ENCODE measurements at regions not wholly inside any gene's neighbourhood (a gene's known extent, or its start where the extent isn't known, plus 50 kb on each side); places are given as distances from the start of the nearest gene placed in this dataset.

DNA sequence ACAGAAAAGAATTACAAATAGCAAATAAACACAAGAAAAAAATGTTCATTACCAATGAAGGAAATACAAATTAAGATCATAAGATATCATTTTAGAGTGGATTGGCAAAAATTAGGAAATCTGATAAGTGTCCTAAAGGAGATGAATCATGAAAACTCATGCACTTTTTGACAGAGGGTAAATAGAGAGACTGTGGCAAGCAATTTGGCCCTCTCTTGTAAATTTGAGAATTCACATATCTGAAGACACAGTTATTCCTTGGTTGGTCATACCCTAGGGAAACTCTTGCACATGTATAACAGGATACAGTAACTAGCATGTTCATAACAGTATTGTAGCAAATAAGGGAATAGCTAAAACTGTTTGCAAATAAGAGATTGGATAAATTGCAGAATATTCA lies 246.0 kb upstream of the GADL1 start:
- no peak for DNase-seq (ENCODE audit: low read depth in 2 of 2)

DNA sequence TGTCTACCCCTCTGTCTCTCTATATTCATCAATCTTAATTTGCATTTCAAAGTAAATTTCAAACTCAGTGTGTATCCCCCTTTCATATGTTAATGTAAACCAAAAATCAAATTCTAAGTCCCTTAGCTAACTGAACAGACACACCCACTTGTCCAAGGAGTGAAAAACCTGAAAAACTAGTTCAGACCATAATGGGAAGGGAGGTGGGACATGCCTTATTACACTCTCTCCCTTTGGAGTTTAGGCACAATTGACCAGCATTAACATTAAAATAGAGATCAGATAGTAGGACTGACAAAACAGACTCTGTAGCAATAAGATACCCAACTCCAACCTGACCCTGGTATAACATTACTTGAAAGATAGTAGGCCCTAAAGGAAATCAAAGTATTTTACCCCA lies 247.7 kb upstream of the GADL1 start:
- no peak for DNase-seq (ENCODE audit: low read depth in 2 of 2)

DNA sequence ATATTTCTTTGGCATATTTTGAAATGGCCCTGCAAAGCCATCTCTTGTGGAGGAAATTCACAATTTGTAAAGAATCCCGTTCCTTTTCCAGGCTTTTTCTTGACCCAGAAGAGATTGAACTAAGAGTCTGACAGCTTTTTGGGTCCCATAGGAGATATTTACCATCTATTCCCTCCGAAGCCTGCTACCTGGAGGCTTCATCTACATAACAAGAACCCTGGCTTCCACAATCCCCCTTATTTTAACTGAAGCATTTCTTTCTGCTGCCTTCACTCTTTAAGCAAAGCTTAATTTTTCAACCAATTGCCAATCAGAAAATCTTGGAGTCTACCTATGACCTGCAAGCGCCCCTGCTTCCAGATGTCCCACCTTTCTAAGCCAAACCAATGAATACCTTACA lies 248.1 kb upstream of the GADL1 start:
- DNase-seq (ENCODE audit: low read depth in 2 of 2): no peak

DNA sequence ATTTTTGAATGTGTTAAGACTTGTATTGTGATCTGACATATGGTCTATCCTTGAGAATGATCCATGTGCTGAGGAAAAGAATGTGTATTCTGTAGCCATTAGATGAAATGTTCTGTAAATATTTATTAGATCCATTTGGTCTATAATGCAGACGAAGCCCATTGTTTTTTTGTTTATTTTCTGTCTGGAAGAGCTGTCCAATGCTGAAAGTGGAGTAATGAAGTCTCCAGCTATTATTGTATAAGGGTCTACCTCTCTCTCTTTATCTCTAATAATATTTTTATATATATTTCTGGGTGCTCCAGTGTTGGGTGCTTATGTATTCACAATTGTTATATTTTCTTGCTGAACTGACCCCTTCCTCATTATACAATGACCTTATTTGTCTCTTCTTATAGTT lies 250.6 kb upstream of the GADL1 start:
- no peak for DNase-seq (ENCODE audit: low read depth in 2 of 2)

DNA sequence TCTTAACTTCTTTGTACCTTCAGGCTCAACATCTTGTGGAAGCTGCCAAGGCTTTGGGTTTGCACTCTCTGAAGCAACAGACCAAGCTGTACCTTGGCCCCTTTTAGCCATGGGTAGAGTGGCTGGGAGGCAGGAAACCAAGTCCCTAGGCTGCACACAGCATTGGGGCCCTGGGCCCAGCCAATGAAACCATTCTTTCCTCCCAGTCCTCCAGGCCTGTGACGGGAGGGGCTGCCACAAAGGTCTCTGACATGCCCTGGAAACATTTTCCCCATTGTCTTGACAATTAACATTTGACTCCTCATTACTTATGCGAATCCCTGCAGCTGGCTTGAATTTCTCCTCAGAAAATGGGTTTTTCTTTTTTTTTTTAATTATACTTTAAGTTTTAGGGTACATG lies 253.1 kb upstream of the GADL1 start:
- DNase-seq (ENCODE audit: low read depth in 2 of 2): no peak

DNA sequence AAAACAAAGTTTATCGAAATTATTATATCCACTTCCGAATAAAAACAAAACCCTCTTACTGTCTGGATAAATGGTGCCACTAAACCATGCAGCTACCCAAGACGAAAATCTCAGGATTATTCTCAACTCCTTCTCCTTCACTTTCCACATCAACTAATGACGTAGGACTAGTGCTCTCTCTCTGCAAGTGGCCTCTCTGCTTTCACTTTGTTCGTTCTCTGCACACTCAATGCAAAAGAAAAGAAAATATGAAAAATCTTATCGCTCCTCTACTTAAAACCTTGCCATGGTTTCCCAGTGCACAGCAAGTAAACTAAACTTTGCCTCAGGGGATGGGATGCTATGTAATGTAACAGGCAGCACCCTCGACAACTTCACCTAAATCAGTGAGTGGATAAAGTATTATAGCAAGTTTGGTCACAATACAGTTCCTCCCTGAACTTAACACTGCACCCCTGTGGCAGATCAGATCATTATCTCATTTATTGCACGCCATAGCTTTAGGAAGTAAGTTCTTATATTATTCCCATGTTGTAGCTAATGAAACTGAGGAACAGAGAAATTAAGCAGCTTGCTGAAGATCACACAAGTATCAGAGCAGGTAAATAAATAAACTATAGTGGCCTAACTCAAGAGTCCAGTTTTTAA lies 262.7 kb upstream of the GADL1 start:
- no peak for DNase-seq (ENCODE audit: low read depth in 2 of 2)

DNA sequence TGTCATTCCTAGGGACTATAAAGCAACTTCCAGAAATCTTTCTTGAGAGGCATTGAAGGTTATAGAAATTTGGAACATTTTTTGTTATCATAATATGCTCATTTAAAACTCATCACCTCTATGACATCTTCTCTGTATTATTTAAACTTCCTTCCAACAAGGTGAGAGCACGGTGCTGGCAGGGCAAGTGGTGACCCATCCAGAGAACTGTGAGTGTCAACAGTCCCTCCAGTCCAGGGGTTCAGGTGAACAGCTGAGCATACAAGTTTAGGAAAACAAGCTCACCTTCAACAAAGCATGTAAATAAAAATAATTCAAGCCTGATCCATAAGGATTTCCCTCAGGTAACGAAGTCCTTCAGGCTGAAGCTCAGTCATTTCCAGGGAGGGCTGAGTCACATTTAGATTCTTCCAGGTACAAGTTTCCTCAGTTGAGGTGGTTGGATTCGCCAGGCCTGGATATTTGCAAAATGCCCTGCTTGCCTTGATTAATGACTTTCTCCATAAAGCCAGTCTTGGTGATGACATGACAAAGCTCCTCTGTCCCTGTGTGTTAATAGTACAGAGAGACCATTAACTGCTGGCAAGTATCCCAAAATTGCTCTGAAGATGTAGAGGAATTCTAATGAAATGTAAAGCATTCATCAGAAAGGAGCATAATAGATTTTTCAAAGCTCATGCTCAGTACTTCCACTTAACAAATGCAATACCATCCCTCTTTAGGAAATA lies 263.6 kb upstream of the GADL1 start:
- no peak for DNase-seq (ENCODE audit: low read depth in 2 of 2)

DNA sequence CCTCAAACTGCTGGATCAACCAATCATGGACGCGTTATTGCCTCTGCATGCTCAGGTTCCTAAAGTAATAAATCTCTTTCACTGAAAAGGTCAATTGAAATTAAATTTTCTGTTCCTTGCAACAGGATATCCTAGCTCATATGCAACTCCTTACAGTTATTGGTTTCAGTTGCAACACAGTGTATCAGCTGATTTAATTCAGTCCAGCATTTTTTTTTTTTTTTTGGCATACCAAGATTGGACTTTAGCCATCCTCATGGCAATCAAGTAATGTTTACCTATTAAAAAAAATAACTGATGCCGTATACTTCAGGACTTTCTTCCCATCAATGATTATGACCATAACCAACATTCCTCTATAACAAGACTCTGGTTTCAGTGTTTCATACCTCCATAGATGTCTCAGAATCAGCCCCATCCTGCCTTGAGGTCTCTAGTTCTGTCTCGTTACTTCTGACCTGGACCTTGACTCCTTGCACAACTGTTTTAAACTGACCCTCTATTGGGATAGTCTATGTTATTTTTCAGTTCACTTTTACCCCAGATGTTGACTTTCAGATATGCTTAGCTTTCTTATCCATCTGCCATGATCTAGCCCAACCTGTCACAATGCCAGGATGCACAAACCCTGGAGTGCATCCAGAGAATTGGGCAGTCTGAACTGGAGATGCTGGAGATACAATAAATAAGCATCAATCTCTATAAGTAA lies 265.0 kb upstream of the GADL1 start:
- no peak for DNase-seq (ENCODE audit: low read depth in 2 of 2)

GRCh38 chr3:31161889-31162288 lies 267.4 kb upstream of the GADL1 start:
- no peak for DNase-seq (ENCODE audit: low read depth in 2 of 2)

DNA sequence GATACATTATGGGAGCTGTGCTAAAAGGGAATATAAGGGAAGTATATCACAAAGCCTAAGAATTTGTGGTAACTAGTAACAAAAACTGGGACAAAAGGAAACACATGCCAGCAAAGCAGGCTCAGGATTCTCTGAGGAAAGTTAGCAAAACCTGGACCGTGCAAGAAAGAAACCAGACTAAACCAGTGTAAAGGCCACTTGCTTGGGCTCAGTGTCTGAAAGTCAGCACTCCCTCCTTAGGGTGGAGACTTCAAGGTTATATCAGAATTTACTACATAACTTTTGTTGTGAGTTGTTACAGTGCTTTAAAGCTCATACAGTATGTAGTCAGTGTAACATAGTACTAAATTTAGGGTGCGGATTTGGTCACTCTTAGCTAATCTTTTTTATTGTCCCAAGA lies 269.9 kb upstream of the GADL1 start:
- no peak for DNase-seq (ENCODE audit: low read depth in 2 of 2)

DNA sequence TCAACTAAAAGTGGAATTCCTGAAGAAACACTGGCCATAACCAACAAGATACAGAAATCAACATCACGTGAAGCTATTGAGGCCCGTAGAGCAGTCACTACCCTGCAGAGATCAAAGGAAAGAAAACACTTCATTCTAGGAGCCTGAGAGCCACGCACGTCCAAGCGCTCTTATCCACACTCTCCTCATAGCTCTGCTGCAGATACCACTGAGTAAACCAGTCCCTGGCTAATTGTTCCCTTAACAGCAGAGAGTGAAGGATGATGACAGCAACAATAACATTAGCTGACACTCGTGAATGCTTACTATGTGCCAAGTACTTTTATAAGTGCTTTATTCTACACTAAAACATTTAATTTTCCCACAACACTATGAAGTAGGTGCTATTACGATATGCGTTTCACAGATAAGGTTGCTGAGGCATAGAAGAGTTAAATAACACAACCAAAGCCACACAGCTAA lies 271.0 kb upstream of the GADL1 start:
- DNase-seq (ENCODE audit: low read depth in 2 of 2): no peak

- DNase-seq (ENCODE audit: low read depth in 2 of 2): no peak
These were observed 271.9 kb upstream of the GADL1 start for GRCh38 chr3:31166249-31166885.

DNA sequence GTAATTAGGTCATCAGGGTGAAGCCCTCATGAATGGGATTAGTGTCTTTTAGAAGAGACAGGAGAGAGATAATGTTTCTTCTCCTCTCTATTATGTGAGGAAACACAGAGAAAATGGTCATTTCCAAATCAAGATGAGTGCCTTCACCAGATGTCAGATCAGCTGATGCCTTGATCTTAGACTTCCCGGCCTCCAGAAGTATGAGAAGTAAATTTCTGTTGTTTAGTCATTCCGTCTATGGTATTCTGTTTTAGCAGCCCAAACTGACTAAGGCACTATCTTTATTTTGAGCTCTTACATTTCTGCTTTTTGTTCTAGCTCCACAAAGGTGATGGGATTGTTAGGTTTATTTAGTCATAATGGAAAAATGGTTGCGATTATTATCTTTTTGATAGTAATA lies 273.2 kb upstream of the GADL1 start:
- DNase-seq (ENCODE audit: low read depth in 2 of 2): no peak

- no peak for DNase-seq (ENCODE audit: low read depth in 2 of 2)
These were observed 276.6 kb upstream of the GADL1 start for GRCh38 chr3:31170932-31171670.

- no peak for DNase-seq (ENCODE audit: low read depth in 2 of 2)
These were observed 277.9 kb upstream of the GADL1 start for GRCh38 chr3:31172336-31172735.

- no peak for DNase-seq (ENCODE audit: low read depth in 2 of 2)
These were observed 278.8 kb upstream of the GADL1 start for GRCh38 chr3:31173118-31173718.

DNA sequence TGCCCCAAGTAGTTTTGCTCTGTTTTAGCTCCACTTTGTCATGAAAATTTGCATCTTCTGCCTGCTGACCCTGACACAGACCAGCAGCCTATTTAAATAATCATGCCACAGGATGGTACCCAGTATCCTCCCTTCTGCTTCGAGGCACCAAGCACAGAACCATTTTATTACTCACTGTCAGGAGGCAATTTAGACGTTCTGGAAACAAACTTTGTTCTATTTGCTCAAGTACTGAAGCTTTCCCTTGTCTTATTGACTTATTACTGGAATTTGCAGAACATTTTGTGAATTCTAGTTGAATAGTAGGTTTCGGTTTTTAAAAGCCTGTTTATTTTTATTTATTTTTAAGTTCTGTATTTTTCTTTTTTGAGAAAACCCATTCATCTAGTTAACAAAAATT lies 279.6 kb upstream of the GADL1 start:
- DNase-seq (ENCODE audit: low read depth in 2 of 2): no peak

DNA sequence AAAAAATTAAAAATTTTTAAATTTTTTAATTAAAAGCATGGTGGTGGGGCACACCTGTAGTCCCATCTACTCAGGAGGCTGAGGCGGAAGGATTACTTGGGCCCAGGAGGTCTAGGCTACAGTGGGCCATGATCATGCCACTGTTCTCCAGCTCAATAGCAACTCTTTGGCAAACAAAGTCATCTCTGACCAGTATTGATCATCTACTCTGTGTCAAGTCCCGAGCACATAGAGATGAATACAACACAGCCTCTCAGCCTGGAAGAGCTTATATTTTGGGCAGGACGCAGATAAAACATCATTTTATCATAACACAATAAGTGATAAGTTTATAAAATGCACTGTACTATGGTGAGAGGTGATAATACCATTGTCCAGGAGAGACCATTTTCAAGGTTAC lies 281.6 kb upstream of the GADL1 start:
- DNase-seq (ENCODE audit: low read depth in 2 of 2): no peak

DNA sequence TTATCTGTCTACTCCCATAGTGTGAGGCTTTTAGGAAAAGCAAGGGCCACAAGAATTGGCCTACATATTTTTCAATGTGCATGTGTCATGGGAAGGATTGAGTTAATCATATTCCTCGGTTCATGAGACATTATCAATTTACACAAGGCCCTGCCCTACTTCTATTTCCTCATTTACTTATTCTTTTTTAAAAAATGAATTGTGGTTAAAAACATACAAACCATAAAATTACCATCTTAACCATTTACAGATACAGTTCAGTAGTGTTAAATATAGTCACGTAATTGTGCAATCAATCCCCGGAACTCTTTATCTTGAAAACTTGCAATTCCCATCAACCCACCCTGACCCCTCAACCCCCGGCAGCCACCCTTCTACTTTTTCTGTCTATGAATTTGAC lies 284.0 kb upstream of the GADL1 start:
- no peak for DNase-seq (ENCODE audit: low read depth in 2 of 2)

GRCh38 chr3:31179768-31180167 lies 285.3 kb upstream of the GADL1 start:
- no peak for DNase-seq (ENCODE audit: low read depth in 2 of 2)

GRCh38 chr3:31180274-31180673 lies 285.8 kb upstream of the GADL1 start:
- DNase-seq (ENCODE audit: low read depth in 2 of 2): no peak

Measured in activated CD4-positive, alpha-beta T cell treated with anti-CD3 and anti-CD28 coated beads for 24 hours (primary cell).